CD4-positive, alpha-beta T cell treated with Interleukin-4 for 4 hours (primary cell): ENCODE measurements at regions not wholly inside any gene's neighbourhood (a gene's known extent, or its start where the extent isn't known, plus 50 kb on each side); places are given as distances from the start of the nearest gene placed in this dataset.

Experiments
- DNase-seq: peaks from one replicate; pipeline ENCODE4 v3.0.0-alpha.2; 2020

DNA sequence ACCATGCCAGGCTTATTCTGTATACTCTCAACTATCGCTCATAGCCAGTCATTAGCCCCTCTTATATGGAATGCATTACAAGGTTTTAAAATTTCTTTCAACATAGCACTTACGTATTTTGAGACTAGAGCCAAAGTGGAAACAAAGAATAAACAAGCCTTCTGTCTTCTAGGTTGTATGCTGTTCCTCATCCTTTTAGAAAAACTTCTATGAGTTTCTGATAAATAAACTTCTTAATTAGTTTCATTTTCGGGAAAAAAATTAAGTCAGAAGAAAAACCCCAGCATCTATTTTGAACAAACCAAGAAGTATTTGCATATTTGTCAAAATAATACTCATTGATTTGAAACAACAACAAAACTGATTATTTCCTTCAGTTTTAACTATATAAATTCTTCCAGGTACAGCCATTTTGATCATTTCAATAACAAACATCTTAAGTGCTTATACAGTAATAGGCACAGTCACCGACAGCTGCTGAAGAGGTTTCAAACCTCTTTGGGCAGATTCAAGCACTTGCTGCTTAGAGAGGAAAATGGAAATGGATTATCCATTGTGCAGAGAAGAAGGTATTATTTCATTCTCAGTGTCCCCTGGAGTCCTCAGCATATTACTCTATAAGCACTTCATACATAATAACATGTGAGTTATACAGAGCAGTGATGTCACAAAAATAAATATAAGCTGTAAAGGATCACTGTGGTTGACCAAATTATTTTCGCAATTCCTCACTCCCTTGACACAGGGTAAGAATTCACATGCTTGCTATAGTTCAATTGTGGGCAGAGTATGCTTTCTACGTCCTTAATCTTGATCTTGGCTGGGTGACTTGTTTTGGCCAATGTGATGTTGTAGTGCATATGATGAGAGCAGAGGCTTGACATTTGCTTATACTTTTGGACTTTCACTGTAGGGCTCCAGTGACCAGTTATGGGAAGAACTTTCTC, 833.8 kb downstream of the TRIB2 start:
- DNase-seq: no peak

DNA sequence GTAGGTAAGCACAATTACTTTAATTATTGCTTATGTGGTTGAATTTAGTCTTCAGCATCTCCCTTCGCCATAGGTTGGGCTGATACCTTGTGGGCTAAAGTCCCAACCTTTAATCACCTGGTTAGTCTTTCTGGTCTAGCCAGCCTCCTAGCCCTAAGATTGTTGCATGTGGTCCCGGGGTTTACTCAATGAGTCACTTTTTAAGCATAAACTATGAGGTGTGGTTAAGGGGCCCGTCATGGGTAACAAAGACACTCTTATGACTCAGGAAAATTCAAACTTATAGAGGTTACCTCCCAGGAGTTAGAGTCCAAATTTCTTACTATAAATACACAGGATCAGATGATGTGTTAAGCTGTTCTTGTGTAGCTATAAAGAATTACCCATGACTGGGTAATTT, 841.6 kb downstream of the TRIB2 start:
- no peak for DNase-seq

DNA sequence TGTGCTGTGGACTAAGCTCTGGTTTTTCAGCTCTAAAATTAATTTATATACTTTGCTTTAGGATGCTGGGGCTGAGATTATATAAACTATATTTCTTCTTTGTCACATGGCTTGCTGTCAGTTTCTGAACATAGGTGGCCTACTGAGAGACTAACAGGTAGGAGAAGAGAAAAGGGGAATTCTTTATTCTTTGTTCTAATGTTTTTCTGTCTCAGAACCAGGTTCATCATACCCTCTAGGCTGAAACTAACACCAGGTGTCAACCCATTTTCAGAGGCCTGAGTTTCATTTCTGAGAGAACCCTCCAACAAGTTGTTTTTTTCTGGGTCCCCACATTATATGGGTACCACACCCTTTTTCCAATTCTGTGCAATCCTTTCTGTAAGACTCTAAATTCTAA, 843.6 kb downstream of the TRIB2 start:
- no peak for DNase-seq

DNA sequence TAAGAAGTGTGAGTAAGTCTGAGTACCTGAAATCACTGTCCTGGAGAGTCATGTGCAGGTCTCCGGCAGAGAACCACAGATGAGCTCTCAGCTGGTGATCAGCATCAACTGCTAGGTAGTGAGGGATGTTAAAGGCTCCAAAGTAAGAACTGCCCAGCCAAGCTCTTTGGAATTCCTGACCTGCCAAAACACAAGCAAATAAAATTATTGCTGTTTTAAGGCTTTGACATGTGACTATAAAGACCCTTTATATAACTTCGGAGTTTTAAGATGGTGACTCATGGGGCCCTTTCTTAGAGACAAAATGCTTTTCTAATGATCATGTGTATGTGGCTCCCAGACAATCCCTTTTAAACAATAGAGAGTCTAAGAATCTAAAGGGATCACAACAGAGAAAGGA, 855.7 kb downstream of the TRIB2 start:
- no peak for DNase-seq

DNA sequence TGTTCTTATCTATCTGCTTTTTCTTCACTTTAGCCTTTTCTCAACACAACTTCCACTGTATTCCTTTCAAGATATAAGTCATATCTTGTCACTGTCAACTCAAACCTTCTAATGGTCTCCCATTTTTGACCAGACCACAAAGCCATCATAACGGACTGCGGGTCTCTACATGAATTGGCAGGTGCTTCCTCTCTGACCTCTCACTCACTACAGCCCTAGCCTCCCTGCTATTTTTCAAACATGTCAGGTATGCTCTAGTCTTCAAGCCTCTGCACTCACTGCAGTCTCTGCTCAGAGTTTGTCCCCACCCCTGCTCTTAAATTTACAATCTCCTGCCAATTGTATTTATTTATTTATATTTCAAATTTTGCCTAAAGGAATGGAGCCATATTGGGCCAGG, 858.1 kb downstream of the TRIB2 start:
- DNase-seq: no peak

DNA sequence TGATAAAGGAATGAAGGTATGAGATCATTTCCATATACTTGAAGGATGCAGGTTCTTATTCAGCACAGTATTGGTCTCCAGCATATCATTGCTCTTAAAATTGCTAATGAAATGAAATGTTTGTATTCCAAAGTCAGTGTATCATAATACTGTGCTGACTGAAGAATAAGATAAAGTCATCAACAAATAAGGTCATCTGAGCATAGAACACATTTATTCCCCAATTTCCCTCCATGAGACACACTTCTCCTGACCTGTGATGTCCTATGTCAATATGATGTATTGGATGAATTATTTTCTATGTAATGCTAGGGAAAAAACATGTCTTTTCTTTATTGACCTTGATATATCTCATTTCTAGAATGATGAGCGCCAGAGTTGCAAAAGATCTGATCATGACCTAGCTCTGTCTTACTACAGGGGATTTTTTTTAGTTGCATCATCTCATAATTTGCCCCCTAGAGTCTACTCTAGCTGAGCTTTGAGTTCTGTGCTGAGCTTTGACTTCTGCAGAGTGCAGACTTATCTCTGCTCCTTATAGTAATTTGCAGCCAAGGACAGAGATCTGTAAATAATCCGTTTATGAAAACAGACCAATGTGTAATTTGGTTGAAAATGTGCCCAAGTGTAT, 859.8 kb downstream of the TRIB2 start:
- no peak for DNase-seq

DNA sequence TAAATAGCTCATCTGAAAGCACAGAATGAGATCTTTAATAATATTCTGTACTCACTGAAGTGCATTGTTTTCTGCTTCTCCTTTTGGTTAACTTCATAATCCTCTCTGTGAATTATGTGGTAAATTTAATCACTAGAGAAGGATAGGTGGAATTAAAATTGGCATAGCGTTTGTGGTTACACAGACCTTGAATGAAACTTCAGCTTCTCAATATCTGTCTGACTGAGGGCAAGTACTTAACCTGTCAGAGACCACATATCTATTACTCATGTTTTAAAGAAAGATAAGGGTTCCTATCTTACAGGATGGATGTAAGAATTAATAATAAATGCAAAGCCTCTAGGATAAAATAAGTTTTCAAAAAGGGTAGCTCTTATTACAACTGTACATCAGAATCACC, 861.8 kb downstream of the TRIB2 start:
- no peak for DNase-seq

DNA sequence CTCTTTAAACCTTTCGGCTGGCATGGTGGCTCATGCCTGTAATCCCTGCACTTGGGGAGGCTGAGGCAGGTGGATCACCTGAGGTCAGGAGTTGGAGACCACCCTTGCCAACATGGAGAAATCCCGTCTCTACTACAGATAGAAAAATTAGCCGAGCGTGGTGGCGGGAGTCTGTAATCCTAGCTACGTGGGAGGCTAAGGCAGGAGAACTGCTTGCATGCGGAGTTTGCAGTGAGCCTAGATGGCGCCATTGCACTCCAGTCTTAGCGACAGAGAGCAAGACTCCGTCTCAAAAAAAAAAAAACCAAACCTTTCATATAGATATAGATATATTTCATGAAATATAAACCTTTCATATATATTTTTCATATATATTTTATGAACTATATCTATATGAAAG, 864.7 kb downstream of the TRIB2 start:
- DNase-seq: no peak

DNA sequence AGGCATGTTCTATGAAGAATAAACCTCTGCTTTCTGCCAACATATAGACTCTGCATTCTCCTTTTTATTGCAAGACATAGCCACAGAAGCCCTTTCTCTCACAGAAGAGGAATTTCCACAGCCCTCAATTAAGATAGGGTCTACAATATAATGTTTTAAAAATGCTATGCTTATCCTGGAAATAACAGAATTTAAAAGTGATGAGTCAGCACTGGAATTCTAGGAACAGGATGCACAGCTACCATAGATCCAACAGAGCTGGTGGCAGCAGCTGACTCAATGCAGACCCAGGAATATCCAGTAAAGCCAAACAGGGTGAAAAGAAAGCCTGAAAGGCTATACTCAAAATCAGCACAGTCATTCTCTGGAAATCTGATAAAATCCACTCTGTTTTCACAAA, 866.9 kb downstream of the TRIB2 start:
- DNase-seq: no peak

DNA sequence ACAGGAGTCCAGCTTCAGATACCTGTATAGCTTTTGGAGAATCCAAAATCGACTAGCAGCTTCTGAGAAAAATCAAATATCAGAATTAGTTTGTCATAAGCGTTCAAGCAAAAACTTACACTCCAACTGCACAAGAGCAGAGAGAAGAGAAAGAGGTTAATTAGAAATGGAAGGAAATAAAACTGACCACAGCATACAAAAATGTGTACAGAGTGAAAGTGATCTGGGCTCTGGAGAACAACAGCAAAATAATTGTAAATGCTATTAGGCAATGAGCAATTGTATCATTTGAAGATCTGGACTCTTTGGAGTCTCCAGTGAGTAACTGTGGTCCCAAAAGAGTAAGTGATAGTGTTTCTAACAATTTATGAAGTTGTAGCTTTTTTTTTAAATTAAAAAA, 867.3 kb downstream of the TRIB2 start:
- DNase-seq: no peak

DNA sequence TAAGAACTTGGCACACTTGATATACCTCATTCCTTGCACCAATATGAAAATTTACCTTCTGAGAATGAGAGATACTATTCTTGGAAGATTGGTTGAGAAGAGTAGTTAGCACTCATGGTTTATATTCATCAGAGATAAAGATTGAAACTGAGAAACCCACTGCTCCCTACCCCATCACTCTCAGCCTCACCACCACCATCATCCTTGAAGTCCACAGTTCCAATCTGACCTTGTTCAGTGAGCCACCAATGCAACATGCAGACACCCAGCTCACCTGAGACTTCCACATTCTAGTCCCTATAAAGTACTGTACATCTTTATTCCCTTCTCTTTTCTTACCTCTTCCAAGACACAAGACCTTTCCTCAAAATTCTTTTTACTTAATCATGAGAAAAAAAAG, 869.0 kb downstream of the TRIB2 start:
- DNase-seq: no peak

DNA sequence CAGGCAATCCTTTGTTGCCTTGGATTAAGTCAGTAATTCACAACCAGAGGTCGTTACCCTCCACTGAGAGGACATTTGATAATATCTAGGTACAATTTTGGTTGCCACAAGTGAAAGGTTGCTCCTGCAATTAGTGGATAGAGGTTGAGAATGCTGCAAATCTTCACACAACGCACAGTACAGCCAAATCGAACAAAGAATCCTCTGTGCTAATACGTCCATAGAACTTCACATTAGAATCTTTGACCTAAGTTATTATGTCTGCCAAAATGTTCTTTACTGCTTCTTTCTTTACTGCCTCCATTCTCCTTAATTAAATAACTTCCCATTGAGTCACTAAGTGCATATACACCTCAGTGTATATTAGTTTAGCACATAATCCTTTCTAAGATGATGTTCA, 879.5 kb downstream of the TRIB2 start:
- DNase-seq: no peak

DNA sequence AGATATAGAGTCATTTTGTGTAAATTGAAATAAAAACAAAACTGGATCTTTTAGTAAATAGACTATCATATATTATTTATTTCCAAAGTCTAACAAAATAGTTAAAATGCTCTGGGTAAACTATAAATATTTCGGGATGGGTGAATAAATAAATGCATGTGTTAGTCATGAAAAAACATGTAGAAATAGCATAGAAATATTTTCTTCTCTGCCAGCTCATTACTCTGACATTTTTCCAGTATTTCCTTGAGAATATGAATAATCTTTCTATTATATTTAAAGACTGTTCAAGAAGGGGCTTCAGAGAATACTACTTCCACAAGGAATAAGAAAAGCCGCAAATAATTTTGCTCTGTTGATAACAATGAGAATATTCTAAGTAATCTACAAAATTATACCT, 880.4 kb downstream of the TRIB2 start:
- DNase-seq: no peak

DNA sequence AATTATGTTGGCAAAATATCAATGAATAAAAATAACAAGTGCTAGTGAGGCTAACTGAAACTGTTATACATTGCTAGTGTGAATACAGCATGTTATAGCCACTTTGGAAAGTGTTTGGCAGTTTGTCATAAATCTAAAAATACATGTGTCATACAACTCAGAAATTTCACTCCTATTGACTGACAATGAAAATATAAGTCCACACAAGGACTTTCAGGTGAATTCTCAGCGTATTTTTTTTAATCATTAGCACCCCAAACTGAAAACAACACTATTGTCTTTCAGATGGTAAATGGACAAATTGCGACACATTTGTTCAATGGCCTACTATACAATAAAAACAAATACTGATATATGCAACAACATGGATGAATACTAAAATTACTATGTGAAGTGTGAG, 884.8 kb downstream of the TRIB2 start:
- no peak for DNase-seq

DNA sequence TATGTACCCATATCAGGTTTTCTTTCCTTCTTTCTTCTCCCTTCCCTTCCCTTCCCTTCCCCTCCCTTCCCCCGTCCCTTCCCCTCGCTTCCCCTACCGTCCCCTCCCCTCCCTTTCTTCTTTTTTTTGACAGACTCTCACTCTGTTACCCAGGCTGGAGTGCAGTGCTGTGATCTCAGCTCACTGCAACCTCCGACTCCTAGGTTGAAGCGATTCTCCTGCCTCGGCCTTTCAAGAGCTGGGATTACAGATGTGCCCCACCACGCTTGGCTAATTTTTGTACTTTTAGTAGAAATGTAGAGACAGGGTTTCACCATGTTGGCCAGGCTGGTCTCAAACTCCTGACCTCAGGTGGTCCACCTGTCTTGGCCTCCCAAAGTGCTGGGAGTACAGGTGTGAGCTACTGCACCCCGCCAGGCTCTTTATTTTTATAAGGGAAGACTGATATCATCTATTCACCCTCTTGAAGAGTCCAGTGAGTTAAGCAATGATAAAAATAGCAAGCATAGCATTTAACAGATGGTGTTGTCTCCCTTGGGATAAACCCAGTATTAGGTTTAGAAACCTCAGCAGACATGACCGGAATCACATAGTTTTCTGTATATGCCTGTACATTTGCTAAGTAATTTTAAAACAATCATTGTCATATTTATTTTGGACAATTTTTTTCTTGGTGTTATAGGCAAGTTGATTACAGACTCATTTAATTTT, 888.4 kb downstream of the TRIB2 start:
- no peak for DNase-seq

DNA sequence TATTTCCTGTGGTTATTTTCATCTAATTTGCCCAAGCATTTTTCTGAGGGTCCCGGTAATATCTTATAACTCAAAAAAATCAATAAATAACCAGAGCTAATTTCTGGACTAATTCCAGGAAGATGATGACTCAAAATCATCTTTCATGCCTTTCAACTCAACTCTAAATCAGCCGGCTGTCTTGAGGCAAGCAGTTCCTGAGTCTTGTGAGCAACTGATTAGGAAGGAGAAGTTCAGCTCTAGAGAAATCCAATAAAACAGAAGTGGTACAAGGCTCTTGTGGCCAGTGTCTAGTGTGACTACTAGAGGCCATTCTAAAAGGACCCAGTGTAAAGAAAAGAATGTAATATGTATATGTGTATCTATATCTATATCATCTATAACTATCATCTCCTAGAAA, 890.4 kb downstream of the TRIB2 start:
- no peak for DNase-seq

DNA sequence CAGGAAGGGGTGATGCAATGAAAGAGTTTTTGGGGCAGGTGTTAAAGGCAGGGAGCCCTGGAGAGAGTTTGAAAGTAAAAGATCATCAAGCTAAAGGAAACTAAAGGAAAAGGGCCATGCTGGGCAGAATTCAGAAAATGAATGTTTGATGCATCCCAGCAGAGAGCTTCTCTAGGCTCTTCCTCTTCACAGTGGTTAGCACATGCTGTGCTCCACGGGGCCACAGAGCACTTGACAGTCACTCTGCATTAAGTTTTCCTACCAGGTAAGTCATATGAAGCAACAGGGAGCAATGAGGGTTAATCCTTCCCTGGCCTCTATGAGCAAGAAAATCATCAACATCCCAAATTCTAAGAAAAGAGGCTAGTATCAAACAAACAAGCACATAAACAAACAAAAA, 895.2 kb downstream of the TRIB2 start:
- no peak for DNase-seq

DNA sequence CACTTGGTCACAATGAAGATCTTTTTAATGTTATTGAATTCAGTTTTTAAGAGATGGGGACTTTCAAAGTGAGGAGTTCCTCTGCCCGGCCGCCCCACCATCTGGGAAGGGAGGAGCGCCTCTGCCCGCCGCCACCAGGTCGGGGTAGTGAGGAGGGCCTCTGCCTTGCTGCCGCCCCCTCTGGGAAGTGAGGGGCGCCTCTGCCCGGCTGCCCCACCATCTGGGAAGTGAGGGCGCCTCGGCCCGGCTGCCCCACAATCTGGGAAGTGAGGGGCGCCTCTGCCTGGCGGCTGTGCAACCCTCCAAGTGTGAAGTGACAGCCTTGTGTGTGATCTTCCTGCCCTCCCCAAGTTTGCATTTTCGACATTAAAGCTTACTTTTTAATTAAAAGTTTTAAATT, 899.3 kb downstream of the TRIB2 start:
- DNase-seq: no peak

DNA sequence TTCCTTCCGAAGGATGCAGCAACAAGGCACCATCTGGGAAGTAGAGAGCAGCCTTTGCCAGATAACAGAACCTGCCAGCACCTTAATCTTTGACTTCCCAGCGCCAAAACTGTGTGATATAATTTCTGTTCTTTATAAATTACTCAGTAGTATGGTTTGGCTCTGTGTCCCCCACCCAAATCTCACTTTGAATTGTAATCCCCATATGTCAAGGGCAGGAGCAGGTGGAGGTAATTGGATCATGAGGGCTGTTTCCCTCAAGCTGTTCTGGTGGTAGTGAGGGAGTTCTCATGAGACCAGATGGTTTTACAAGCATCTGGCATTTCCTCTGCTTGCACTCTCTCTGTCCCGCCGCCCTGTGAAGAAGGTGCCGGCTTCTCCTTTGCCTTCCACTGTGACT, 899.9 kb downstream of the TRIB2 start:
- no peak for DNase-seq

DNA sequence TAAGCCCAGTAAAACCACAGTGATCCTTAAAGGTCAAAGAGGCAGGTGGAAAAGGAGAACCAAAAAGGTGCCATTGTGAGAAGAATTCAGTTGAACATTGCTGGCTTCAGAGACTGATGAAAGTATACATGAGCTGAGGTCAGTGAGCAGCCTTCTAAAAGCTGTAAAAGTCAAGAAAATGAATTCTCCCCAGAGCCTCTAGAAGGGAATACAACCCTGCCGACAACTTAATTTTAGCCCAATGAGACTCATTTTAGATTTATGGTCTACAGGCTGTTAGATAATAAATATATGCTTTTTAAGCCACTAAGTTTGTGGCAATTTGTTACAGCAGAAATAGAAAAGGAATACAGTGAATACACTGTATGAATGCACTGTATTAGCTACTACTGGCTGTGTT, 911.4 kb downstream of the TRIB2 start:
- DNase-seq: no peak

DNA sequence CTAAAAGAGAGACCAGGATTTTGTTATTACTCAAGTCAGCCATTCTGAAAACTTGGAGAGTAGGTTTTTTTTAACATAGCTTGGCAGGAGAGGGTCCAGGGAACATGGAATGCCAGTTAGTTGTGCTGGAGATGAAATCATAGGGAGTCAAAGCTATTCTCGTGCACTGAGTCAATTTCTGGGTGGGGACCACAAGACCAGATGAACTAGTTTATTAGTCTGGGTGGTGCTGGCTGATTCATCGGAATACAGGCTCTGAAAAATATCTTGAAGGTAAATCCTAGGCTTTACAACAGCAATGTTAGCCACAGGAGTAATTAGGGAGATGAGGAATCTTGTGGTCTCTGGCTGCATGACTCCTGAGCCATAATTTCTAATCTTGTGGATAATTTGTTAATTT, 921.4 kb downstream of the TRIB2 start:
- DNase-seq: no peak

DNA sequence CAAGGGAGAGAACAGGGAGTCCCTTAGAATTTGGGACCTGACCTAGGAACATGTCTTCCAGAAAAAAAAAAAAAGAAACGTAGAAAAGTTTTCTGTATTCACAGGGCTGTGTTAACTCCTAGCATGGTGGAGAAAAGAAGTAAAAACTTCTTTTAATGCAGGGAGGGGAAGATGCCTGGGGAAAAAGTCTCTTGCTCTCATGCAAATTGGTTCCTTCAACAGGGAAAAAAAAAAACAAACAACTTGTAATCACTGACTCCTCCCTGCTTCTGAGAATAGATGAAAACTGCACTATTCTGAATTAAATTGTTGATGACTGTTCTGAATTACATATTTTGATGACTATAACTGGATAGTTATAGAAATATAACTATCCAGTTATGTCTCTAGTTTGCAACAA, 933.2 kb downstream of the TRIB2 start:
- no peak for DNase-seq

DNA sequence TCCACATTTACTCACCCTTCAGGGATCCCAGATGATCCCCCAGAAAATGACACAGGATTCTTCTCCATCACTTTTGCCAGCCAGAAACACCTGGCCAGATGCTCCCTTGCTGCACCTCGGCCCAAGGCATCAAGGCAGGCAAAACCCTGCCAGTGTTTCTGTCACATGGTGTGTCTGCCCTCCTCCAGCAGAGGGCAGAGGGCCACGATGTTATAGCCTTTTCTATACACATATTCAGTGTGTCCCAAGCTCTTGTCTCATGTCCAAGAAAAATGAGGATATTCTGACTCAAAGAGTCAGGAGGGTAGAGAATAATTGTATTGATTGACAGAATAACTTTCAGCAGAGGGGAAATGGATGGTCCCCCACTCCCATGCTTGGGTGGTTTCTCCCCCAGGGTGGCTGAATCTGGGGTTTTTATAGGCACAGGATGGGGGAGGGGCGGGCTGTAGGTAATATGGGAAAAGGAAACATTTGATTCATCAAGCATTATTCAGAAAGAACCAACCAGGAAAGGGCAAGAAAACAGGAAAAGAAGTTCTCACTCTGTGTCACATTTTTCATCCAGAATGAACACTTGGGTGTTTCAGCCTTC, 933.9 kb downstream of the TRIB2 start:
- DNase-seq: no peak

DNA sequence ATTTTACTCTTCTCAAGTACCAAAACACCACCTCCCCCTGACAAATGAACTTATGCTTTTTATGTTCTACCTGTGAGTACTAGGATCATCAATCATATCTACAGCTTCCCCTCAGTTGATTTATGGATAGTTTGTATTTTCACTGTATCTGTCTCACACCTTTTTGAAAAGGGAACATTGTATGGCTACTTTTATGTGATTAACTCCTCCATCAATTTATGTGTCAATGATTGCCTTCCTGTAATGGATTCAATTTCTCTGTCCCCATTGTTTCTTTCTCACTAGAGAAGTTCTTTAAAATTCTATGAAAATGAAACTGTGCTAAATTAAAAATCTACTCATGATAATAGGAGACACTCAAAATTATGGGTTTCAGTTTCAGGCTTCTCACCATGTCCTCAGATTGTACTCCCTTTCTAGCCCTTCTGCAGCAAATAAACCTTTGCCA, 935.0 kb downstream of the TRIB2 start:
- no peak for DNase-seq
